ENCODE measurements at regions not wholly inside any gene's neighbourhood (a gene's known extent, or its start where the extent isn't known, plus 50 kb on each side); places are given as distances from the start of the nearest gene placed in this dataset.

GRCh38 chr5:121366515-121366914 lies 485.2 kb upstream of the FTMT start:
- in situ Hi-C loops (cut with MboI; ENCODE audit: low pct_ligation_motif_present in 1 of 4, low pct_unique_long_range_greater_than_20kb in 1 of 4, low sequenced_read_pairs in 3 of 4) (no loop called here), intact Hi-C loops (cut with DNase I; ENCODE audit: low total_unique reads) (no loop called here)
- Histone ChIP-seq H3K27me3 (no peaks in the 10 kb centered on the region), H3K9me3 (no peaks in the 10 kb centered on the region), H3K4me1 (no peaks in the 10 kb centered on the region), H3K36me3 (no peaks in the 10 kb centered on the region), H3K4me3 (no peak overlapping the region), H3K27ac (no peak overlapping the region)
- DNase-seq = no peak
- TF ChIP-seq POLR2AphosphoS5 (IDR thresholded peaks at IDR 0.05) = no peak
- TF ChIP-seq CTCF (IDR thresholded peaks at IDR 0.05) = no peak
- TF ChIP-seq EP300 (IDR thresholded peaks at IDR 0.05; ENCODE audit: low read depth) = no peak
- no peak for TF ChIP-seq POLR2A (IDR thresholded peaks at IDR 0.05)
- 69 to 70% methylated on average over 3 of the region's 3 CpGs for WGBS, 2 donors (ENCODE audit: low coverage in 1 of 2)

GRCh38 chr5:121373371-121373770 lies 478.3 kb upstream of the FTMT start:
- TF ChIP-seq CTCF (IDR thresholded peaks at IDR 0.05) (no peak), POLR2A (IDR thresholded peaks at IDR 0.05) (no peak), POLR2AphosphoS5 (IDR thresholded peaks at IDR 0.05) (no peak), EP300 (IDR thresholded peaks at IDR 0.05; ENCODE audit: low read depth) (no peak)
- Histone ChIP-seq H3K4me3 (no peak overlapping the region), H3K27me3 (no peaks in the 10 kb centered on the region), H3K27ac (no peak overlapping the region), H3K9me3 (no peaks in the 10 kb centered on the region), H3K36me3 (no peaks in the 10 kb centered on the region), H3K4me1 (no peaks in the 10 kb centered on the region)
- no peak for DNase-seq
- in situ Hi-C loops (cut with MboI; ENCODE audit: low pct_ligation_motif_present in 1 of 4, low pct_unique_long_range_greater_than_20kb in 1 of 4, low sequenced_read_pairs in 3 of 4) = no loop called here
- intact Hi-C loops (cut with DNase I; ENCODE audit: low total_unique reads) = no loop called here
- WGBS, 2 donors (ENCODE audit: low coverage in 1 of 2) = 57 to 74% methylated on average over 2 to 3 of the region's 3 CpGs

- Histone ChIP-seq H3K27me3 (no peaks in the 10 kb centered on the region), H3K36me3 (no peaks in the 10 kb centered on the region), H3K4me1 (no peaks in the 10 kb centered on the region), H3K27ac (no peak overlapping the region), H3K9me3 (no peaks in the 10 kb centered on the region), H3K4me3 (no peak overlapping the region)
- in situ Hi-C loops (cut with MboI; ENCODE audit: low pct_ligation_motif_present in 1 of 4, low pct_unique_long_range_greater_than_20kb in 1 of 4, low sequenced_read_pairs in 3 of 4) = no loop called here
- TF ChIP-seq EP300 (IDR thresholded peaks at IDR 0.05; ENCODE audit: low read depth) (no peak), POLR2A (IDR thresholded peaks at IDR 0.05) (no peak), CTCF (IDR thresholded peaks at IDR 0.05) (no peak), POLR2AphosphoS5 (IDR thresholded peaks at IDR 0.05) (no peak)
- intact Hi-C loops (cut with DNase I; ENCODE audit: low total_unique reads) = no loop called here
- 7 to 11% methylated on average over 1 of the region's 1 CpG for whole genome bisulfite sequencing, 2 donors (ENCODE audit: low coverage in 1 of 2)
- DNase-seq = no peak
These were observed 474.2 kb upstream of the FTMT start for GRCh38 chr5:121377461-121377860.

- intact Hi-C loops (cut with DNase I; ENCODE audit: low total_unique reads) = no loop called here
- no peaks in the 10 kb centered on the region for H3K27me3 ChIP-seq
- H3K4me3 ChIP-seq = no peak overlapping the region
- no peaks in the 10 kb centered on the region for H3K36me3 ChIP-seq
- H3K27ac ChIP-seq = no peak overlapping the region
- in situ Hi-C loops (cut with MboI; ENCODE audit: low pct_ligation_motif_present in 1 of 4, low pct_unique_long_range_greater_than_20kb in 1 of 4, low sequenced_read_pairs in 3 of 4) = no loop called here
- no peak for DNase-seq
- H3K9me3 ChIP-seq = no peaks in the 10 kb centered on the region
- no peaks in the 10 kb centered on the region for H3K4me1 ChIP-seq
- TF ChIP-seq EP300 (IDR thresholded peaks at IDR 0.05; ENCODE audit: low read depth) (no peak), CTCF (IDR thresholded peaks at IDR 0.05) (no peak), POLR2AphosphoS5 (IDR thresholded peaks at IDR 0.05) (no peak), POLR2A (IDR thresholded peaks at IDR 0.05) (no peak)
- 66 to 84% methylated on average over 3 of the region's 3 CpGs for WGBS, 2 donors (ENCODE audit: low coverage in 1 of 2)
These were observed 473.6 kb upstream of the FTMT start for GRCh38 chr5:121378046-121378445.

Measured in transverse colon (tissue), 4 donors.